HG02840 (cell line): ENCODE measurements at regions not wholly inside any gene's neighbourhood (a gene's known extent, or its start where the extent isn't known, plus 50 kb on each side); places are given as distances from the start of the nearest gene placed in this dataset.

Experiments
- ATAC-seq: cut with Tn5 transposase; IDR thresholded peaks from one replicate; pipeline ENCODE4 v1.9.1; 2021; ENCODE audit warnings: mild to moderate bottlenecking, moderate library complexity, moderate number of reproducible peaks; ENCODE audit not compliant: unreplicated experiment, low FRiP score

DNA sequence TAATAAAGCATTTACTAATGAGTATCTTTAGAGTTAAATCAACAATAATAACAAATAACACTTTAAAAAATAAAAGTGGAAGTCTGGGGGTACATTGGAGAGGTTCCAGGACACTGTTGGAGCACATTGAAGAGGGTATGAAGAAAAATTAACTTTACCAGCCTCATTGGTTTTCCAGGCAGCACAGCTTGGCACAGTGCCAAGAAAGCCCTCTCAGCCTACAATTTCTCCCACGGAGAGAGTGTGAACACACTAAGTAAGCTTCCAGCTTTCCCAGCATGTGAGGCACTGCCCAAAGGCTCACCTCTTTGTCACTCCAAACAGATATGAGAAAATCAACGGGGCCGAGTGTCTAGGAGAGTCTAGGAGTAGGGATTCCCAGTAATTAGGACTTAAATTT is 1912.8 kb upstream of the NUDT12 start:
- ATAC-seq, result no peak

DNA sequence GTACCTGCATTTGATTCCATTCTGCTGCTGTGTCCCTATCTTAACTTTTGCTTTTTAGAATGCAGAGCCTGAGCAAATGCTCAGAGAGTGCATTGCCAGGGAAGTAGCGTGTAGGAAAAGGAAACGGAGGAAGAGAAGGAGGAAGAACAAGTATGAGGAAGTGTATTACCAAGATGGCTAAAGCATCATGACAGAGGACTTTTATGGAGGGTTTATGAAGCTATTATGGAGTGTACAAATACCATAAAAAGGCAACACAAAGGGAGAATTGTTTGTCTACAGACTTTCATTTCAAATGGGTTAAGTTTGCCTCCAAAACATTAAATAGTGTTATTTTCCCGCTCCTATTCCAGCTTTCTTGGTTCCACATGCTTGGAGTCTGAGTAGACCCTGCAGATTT is 1899.8 kb upstream of the NUDT12 start:
- ATAC-seq, result no peak

DNA sequence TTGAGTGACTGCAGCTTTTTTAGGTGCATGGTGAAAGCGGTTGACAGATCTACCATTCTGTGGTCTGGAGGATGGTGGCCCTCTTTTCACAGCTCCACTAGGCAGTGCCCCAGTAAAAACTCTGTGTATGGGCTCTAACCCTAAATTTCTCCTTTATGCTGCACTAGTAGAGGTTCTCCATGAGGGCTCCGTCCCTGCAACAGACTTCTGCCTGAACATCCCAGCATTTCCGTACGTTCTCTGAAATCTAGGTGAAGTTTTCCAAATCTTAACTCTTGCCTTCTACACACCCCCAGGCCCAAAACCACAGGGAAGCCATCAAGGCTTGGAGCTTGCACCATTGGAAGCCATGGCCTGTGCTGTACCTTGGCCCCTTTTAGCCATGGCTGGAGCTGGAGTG is 1898.1 kb upstream of the NUDT12 start:
- no peak for ATAC-seq

DNA sequence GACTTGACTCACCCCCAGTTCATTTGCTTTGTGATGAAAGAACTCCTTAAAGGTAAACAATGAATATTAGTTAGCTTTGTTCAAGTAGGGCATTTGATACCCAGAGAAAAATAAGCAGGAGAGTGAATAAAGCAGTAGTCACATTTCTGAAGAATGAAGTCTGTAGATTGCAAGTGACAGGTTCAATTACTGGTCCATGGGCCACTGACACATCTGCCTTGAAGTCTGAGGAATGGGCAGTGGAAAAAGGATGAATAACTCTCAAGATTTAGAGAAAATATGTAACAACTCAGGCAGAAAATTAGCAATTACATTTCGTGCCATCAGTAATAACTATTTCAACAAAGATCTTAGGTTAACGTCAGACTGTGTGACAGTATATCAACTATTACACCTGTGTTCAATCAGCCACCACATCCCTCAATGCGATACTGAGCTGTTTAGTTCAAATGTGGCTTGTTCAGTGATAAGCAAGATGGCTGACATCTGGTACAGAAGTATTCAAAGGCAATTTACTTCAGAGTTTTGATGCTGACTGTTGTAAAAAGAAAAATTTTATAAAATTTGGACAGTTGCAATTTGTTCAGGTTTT is 1890.7 kb upstream of the NUDT12 start:
- no peak for ATAC-seq

DNA sequence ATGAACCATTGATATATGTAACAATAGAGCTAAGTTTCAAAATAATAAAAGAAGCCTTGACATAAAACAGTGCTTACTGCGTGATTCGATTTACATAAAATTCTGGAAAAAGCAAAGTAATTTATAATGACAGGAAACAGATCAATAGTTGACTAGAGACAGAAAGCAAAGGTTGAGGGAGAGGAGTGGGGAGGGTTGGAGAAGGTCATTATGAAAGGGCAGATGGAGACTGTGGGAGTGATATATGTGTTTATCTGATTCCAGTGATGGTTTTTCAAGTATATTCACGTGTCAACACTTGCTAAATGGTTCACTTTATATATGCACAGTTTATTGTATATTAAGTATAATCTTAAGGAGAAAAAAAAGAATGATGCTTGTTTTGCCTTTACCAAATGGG is 1885.7 kb upstream of the NUDT12 start:
- ATAC-seq, result no peak

DNA sequence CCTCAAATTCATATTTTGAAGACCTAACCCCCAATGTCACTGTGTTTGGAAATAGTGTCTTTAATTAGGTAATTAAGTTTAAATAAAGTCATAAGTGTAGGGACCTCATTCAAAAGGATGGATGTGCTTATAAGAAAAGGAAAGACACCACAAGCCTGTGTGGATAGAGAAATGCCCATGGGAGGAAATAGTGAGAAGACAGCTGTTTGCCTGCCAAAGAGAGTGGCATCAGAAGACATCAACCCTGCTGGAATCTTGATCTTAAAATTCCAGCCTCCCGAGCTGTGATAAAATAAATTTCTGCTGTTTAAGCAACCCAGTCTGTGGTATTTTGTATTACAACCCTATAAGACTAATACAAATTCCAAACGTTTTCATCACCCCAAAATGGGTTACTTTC is 1867.9 kb upstream of the NUDT12 start:
- no peak for ATAC-seq

DNA sequence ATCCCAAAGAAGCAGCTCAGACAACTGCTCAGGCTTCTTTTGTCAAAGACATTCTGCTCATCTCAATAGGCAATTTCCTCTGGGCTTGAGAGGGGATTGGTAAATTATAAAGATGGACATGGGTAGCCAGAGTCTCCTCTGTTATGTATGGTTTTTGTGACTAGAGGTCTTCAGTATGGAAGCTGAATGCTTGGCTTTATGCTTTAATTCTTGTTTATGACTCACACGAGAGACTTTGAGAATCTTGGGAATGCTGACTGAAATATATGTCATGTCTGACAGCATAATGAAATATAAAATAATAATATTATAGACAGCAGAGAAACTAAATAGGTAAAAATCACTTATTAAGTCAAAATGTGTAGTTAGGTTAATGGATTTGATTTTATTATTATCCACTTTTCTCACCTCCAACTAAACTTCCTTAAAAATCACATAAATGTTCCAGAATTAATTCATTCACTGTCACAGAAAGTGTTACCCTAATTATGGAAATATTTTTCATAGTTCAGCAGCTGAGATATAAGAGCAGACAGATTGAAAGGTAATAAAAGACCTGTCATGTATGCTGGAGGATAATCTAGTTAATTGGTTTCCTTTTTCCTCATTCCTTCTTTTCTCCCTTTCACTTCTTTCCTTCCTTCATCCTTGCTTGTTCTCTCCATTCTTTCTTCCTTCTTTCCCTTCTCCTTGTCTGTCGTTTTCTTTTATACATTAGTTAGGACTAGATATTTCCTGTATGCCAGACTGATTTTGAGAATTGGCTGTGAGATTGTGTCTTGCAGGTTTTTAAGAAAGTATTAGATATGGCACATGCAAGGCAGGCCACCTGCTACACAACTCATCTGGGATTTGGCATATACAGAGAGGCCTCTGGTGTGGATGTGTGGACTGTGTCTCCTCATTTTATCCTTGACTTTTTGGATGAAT is 1866.1 kb upstream of the NUDT12 start:
- no peak for ATAC-seq

DNA sequence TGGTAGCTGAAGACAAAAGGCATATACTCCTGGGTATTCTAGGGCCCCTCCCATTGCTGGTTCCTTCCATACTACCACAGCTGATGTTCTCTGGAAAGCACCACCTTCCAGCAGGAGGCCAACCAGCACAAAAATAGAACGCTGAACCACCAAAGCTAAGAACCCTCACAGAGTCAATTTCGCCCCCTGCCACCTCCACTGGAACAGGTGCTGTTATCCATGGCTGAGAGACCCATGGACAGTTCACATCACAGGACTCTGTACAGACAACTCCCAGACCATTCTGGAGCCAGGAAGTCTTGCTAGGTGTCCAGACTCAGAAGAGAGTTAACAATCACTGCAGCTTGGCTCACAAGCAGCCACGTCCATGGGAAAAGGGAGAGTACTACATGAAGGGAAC is 1851.5 kb upstream of the NUDT12 start:
- no peak for ATAC-seq

DNA sequence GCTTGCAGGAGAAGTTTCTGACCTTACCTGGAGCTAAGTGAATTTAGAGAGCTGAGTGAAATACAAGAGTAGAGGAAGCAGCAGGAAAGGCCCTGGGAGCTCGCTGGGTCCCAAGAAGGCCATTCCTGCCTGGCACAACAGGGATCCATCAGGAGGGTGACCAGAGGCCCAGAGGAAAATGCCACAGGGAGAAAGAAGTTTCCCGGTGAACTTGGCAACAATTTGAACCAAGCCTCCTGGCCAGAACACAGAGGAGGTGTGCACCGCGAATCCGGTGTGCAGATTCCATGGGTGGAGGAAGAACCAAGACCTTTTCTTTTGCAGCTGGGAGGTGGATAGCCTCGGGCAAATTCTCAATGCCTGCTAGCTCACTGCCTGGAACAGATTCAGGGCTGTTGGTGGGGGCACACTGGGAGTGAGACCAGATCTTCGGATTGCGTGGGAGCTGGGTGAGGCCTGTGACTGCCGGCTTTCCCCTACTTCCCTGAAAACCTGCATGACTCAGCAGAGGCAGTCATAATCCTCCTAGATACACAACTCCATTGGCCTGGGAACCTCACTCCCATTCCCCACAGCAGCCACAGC is 1850.9 kb upstream of the NUDT12 start:
- ATAC-seq, result no peak

DNA sequence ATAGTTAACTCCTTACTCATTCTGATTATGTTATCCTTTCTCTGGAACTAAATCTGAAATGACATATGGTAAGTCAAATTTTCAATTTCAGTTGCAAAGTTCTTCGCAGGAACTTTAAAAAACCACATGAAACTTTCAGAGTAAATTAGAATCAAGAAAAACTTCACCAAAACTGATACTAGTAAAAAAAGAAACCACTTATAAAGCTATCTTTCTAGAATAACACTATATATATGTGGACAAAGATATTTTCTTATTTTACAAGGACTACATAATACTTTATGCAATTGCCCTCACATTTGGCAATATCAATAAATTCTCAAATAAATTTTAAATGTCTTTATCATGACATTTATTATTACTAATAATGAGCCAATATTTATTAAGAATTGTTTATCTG is 1847.1 kb upstream of the NUDT12 start:
- no peak for ATAC-seq

DNA sequence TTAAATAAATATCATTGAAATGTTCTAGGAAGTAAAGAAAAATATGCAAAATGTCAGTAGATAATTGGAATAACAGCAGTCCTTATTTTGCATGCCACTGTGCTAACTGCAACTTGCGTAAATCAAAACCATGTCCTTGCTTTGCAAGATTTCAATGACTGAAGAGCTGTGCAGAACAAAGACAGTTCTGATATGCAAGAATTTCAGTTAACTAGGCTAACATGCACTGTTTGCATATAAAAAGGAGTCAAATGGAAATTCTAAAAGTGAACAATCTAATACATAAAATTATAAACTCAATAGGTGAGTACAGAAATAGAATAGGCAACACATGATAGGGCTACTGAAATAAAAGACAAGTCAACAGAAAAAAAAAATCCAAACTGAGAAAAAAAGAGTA is 1844.6 kb upstream of the NUDT12 start:
- ATAC-seq, result no peak

DNA sequence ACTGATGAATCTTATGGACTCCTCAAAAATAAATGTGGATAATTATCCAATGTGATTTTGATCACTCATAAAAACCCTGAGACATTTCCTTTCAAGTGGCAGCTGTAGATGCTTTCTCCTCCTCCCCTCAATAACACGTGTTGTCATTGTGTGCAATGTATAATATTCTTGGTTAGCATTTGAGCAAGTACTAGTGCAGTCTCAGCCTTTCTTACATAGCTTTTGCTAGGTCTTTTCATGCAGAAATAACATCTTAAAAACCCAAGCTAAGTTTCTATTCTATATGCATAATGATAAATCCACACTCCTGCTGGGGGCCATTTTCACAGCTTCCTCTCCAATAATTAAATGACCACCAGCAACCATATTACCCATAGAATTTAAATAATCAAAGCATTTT is 1835.2 kb upstream of the NUDT12 start:
- ATAC-seq, result no peak

DNA sequence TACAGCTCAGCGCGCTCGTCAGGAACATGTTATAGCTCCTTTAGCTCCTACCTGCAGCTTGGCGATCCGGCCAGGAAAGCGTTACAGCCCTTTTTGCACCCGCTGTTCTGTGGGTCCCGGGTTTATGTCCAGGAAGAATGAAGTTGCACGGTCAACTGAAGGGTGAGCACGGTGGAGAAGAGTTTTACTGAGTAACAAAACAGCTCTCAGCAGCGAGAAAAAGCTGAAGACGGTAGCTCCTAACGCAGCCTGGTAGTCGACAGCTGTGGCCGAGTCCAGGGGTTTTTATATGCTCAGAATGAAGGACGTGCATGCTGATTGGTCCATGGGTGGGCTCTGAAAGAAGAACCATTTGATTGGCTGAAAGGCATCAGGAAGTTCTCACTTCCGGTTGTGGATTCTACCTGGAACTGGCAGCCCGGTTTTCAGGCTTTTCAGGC is 1830.1 kb upstream of the NUDT12 start:
- no peak for ATAC-seq

DNA sequence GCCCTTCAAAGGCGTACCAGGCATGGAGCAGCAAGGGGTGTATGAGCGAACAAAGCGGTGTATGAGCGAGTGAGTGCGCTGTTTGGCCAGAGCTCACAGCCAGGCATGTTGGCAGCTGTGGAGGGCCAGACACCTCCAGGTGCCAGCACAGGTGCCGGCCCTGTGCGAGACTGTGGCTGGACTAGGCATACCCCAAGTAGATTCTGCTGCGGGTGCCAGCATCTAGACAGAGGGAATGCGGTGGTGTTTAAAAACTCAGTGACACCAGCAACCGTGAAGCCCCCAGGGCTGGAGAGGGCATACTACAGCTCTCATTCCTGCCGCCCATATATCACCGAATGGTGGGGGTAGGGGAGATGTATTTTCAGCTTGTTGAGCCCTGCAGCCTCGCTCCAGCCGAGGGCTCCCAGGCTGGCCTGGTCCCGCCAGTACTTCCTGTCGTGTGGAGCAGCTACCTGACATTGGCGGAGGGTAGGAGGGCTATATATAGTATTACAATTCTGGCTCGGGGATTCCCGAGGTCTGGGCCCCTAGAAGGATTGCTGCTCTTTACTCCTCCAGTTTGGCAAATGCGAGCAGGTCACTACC is 1829.6 kb upstream of the NUDT12 start:
- ATAC-seq, result no peak

DNA sequence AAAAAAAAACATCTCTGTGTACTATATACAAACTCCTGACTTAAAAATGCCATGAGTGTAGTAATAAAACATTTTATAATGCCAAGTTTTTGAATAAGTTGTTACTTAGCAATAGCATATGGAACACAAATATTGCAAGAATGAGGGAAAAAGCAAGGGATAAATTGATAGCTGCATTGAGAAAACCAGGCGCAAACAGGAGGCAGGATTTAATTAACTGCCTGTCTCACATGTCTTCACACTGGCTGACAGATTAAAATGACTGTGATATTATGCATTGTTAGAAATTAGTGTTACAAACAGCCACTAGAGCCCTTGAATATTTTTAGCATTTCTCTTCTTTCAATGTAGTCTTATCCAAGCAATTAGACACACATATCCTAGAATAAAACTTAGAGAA is 1817.5 kb upstream of the NUDT12 start:
- no peak for ATAC-seq

DNA sequence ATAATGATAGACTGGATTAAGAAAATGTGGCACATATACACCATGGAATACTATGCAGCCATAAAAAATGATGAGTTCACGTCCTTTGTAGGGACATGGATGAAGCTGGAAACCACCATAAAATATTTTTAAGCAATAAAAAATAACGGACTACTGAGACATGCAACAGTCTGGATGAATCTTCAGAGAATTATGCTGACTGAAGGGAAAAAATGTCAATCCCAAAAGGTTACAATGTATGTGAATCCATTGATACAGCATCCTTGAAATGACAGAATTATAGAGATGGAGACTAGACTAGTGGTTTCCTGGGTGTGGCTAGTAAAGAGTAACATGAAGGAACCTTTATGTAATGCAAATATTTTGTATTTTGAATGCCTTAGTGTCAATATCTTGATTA is 1808.6 kb upstream of the NUDT12 start:
- ATAC-seq, result no peak

DNA sequence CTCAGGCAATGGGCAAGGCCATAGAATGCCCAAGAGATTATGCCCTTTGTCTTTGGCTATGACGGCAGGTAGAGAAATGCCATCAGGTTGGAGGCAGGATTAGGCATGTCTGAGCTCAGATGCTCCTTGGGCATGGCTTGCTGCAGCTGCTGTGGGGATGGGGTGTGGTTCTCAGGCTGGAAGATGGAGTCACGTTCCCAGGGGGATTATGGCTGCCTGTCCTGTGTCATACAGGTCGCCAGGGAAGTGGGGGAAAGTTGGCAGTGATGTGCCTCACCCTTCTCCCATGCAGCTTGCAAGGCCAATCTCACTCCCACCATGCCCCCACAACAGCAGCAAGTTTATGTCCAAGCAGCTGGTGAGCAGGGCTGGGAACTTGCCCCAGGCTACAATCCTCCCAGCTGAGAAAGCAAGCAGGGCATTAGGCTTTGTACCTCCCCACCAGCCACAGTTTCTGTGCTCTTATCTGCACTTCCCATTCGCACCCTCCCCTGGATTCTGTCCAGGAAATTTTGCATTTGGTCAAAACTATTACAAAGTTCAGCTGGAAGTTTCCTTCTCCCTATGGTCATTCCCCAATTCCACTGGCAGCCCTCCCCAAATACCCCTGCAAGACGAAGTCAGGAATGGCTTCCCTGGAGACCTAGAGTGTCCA is 1788.0 kb upstream of the NUDT12 start:
- ATAC-seq, result no peak

DNA sequence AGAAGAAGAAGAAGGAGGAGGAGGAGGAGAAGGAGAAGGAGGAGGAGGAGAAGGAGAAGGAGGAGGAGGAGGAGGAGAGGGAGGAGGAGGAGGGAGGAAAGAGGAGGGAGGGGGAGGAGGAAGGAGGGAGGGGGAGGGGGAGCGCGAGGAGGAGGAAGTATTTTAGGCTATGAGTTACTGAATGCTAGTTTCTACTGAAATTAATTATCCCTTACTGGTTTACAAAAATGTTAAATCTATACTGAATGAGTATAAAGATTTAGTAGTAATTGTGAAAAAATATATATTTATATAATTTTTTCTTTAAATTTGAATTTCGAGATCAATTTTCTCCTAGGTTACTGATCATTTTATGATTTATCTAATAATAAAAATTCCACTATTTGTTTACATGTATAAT is 1769.0 kb upstream of the NUDT12 start:
- no peak for ATAC-seq

DNA sequence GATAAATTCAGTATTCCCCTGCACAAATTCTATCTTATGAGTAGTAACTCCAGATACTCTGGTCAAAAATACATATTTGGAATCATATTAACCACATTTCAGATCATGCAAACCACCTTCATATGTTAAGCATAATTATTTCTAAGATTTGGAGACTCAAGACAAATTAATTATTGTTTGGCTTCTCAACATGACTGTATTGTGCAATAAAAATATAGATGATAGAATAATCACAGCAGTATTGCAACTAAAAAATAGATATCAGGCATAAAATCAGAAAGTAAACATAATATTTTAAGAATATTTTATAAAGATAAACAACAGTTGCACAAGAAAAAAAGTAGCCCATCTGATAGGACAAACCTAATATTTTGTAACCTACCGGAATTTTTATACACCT is 1767.6 kb upstream of the NUDT12 start:
- ATAC-seq, result no peak

DNA sequence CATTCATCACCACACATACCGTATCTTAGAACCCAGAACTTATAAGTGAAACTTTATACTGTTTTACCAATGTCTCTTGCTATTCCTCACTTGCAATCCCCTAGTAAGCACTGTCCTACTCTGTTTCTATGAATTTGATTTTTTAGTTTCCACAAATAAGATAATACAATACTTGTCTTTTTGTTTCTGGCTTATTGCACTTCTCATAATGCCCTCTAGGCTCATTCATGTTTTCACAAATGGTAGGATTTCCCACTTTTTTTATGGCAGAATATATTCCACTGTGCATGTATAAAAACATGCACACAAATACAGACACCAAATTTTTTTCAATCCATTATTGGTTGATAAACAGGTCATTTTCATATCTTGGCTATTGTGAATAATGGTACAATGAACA is 1742.3 kb upstream of the NUDT12 start:
- no peak for ATAC-seq

DNA sequence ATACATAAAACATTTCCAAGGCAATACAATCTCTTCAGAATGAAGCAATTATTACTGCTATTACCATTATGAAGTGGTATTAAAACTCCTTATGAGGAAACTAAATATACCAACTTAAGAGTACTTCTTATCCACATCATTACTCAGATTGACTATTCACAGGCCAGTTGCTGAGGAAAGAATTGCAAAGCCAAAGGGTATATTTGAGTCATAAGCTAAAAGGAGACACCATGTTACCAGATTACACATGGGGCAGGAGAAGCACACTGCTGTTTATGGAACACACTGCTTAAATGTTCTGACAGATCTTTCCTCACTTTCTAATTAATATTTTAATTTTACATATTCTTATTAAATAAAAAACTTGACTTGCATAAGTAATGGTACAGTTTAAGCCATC is 1726.4 kb upstream of the NUDT12 start:
- no peak for ATAC-seq
